HEK293T (cell line): ENCODE measurements at regions not wholly inside any gene's neighbourhood (a gene's known extent, or its start where the extent isn't known, plus 50 kb on each side); places are given as distances from the start of the nearest gene placed in this dataset.

Experiments used
- CTCF ChIA-PET: fragments of 350-600 bp; formaldehyde crosslinking; extraction: SDS; loops from one replicate; lab custom pipeline; 2021; ENCODE audit warnings: antibody characterized with exemption, inconsistent platforms; lab: Yijun Ruan, JAX
- POLR2A ChIA-PET: fragments of 350-600 bp; formaldehyde crosslinking; extraction: SDS; loops from one replicate; lab custom pipeline; 2020; ENCODE audit warnings: antibody characterized with exemption, inconsistent platforms; lab: Yijun Ruan, JAX
- DNase-seq: peaks from one replicate; pipeline ENCODE4 v3.0.0; 2012; ENCODE audit warnings: mixed read lengths; ENCODE audit errors: extremely low spot score
- ARNT ChIP-seq: fragments of 450-650 bp; IDR thresholded peaks from 2 replicates; pipeline ENCODE4 v1.6.1; 2017; ENCODE audit warnings: mild to moderate bottlenecking
- BHLHE40 ChIP-seq: fragments of 450-650 bp; IDR thresholded peaks from 2 replicates; pipeline ENCODE4 v1.6.1; 2016; ENCODE audit warnings: mild to moderate bottlenecking, moderate library complexity, borderline replicate concordance
- CTBP1 ChIP-seq: fragments of 450-650 bp; IDR thresholded peaks from 2 replicates; pipeline ENCODE4 v1.6.1; 2016; ENCODE audit warnings: borderline replicate concordance
- ELF4 ChIP-seq: fragments of 450-650 bp; IDR thresholded peaks from 2 replicates; pipeline ENCODE4 v1.6.1; 2017; ENCODE audit warnings: antibody characterized with exemption
- FOXA1 ChIP-seq: fragments of 450-650 bp; IDR thresholded peaks from 2 replicates; pipeline ENCODE4 v1.6.1; 2016; ENCODE audit warnings: mild to moderate bottlenecking
- FOXK2 ChIP-seq: fragments of 450-650 bp; IDR thresholded peaks from 2 replicates; pipeline ENCODE4 v1.6.1; 2016; ENCODE audit warnings: mild to moderate bottlenecking
- FOXM1 ChIP-seq: fragments of 450-650 bp; IDR thresholded peaks from 2 replicates; pipeline ENCODE4 v1.6.1; 2017; ENCODE audit warnings: mild to moderate bottlenecking, borderline replicate concordance
- HDGF ChIP-seq: fragments of 450-650 bp; IDR thresholded peaks from 2 replicates; pipeline ENCODE4 v1.6.1; 2017; ENCODE audit warnings: antibody characterized with exemption, borderline replicate concordance
- L3MBTL2 ChIP-seq: fragments of 450-650 bp; conservative IDR thresholded peaks from 2 replicates; pipeline ENCODE4 v1.6.1; 2016; ENCODE audit warnings: mild to moderate bottlenecking
- LEF1 ChIP-seq: fragments of 450-650 bp; IDR thresholded peaks from 2 replicates; pipeline ENCODE4 v1.6.1; 2017; ENCODE audit warnings: mild to moderate bottlenecking, borderline replicate concordance
- NFRKB ChIP-seq: fragments of 450-650 bp; IDR thresholded peaks from 2 replicates; pipeline ENCODE4 v1.6.1; 2016; ENCODE audit warnings: mild to moderate bottlenecking, moderate library complexity
- SP1 ChIP-seq: fragments of 450-650 bp; IDR thresholded peaks from 2 replicates; pipeline ENCODE4 v1.6.1; 2017
- SUZ12 ChIP-seq: fragments of 450-650 bp; IDR thresholded peaks from 2 replicates; pipeline ENCODE4 v1.6.1; 2016; ENCODE audit warnings: mild to moderate bottlenecking
- TARDBP ChIP-seq: fragments of 450-650 bp; IDR thresholded peaks from 2 replicates; pipeline ENCODE4 v1.6.1; 2016
- ZNF384 ChIP-seq: fragments of 450-650 bp; IDR thresholded peaks from 2 replicates; pipeline ENCODE4 v1.6.1; 2016
- TF ChIP-seq, protein P1 (sequence below): fragments of 450-650 bp; IDR thresholded peaks from 2 replicates; pipeline ENCODE4 v1.6.1; 2016

DNA sequence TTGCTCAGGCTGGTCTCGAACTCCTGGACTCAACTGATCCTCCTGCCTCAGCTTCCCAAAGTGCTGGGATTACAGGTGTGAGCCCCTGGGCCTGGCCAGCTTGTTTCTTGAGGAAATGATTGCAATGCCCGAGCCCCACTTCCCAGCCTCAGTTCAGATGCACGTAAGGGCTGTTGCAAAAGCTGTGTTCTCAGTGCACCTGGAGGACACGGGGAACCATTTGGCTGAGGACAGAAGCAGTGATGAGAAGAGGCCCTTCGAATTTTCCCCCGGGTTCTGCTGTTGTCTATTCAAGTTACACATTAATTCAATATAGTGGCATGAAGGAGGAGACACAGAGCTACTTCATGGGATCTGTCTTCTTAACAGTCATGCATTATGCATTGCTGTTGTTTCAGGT, 78.8 kb upstream of the WDR26 start:
- ChIA-PET CTCF (interaction anchor here (0.5 to 6.1 kb wide), 14 partner anchors 9 to 1471 kb away, joined by 3 to 60 read pairs (median 3); partner anchors contain the start of gene CNIH3), POLR2A (no interaction called here)
- DNase-seq, result no peak
- no peak for TF ChIP-seq TARDBP
- no peak for TF ChIP-seq SUZ12
- TF ChIP-seq FOXM1, result no peak
- no peak for TF ChIP-seq L3MBTL2
- no peak for TF ChIP-seq ARNT
- TF ChIP-seq BHLHE40, result no peak
- TF ChIP-seq LEF1, result no peak
- TF ChIP-seq HDGF, result no peak
- no peak for TF ChIP-seq ELF4
- no peak for TF ChIP-seq FOXA1

GRCh38 chr1:224513787-224514209, 79.2 kb upstream of the WDR26 start:
- DNase-seq, result peak; percentile 95
- POLR2A ChIA-PET, result no interaction called here
- no peak for TF ChIP-seq FOXA1
- no peak for TF ChIP-seq ARNT
- TF ChIP-seq CTBP1, result no peak
- no peak for TF ChIP-seq ELF4
- TF ChIP-seq, protein P1, sequence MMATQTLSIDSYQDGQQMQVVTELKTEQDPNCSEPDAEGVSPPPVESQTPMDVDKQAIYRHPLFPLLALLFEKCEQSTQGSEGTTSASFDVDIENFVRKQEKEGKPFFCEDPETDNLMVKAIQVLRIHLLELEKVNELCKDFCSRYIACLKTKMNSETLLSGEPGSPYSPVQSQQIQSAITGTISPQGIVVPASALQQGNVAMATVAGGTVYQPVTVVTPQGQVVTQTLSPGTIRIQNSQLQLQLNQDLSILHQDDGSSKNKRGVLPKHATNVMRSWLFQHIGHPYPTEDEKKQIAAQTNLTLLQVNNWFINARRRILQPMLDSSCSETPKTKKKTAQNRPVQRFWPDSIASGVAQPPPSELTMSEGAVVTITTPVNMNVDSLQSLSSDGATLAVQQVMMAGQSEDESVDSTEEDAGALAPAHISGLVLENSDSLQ, result peak; percentile 96
- TF ChIP-seq SUZ12, result no peak
- TF ChIP-seq LEF1, result no peak
- CTCF ChIA-PET, result interaction anchor here (0.6 to 6.1 kb wide), 14 partner anchors 8 to 1471 kb away, joined by 3 to 60 read pairs (median 3); partner anchors contain the start of gene CNIH3

- POLR2A ChIA-PET, result no interaction called here
- no peak for DNase-seq
- TF ChIP-seq FOXK2 (no peak), TARDBP (no peak), LEF1 (no peak), ZNF384 (no peak), HDGF (no peak), NFRKB (no peak), SP1 (no peak), FOXM1 (no peak), SUZ12 (no peak), BHLHE40 (no peak), ELF4 (no peak), ARNT (no peak), L3MBTL2 (no peak), CTBP1 (no peak), FOXA1 (no peak)
- TF ChIP-seq, protein P1, result no peak
- CTCF ChIA-PET, result interaction anchor here (0.6 to 6.1 kb wide), 3 partner anchors 8 to 405 kb away, joined by 6 to 60 read pairs (median 15); no protein-coding TSS in a partner anchor
Measured at GRCh38 chr1:224517171-224517570, 82.6 kb upstream of the WDR26 start.

GRCh38 chr1:224518528-224518927, 83.9 kb upstream of the WDR26 start:
- ChIA-PET CTCF (no interaction called here), POLR2A (no interaction called here)
- TF ChIP-seq TARDBP (no peak), NFRKB (no peak), FOXM1 (no peak), HDGF (no peak), LEF1 (no peak), BHLHE40 (no peak), FOXK2 (no peak), ZNF384 (no peak), FOXA1 (no peak), L3MBTL2 (no peak), ARNT (no peak)
- DNase-seq, result no peak

GRCh38 chr1:224519874-224520273, 85.3 kb upstream of the WDR26 start:
- DNase-seq, result no peak
- TF ChIP-seq ELF4 (no peak), TARDBP (no peak), FOXA1 (no peak), BHLHE40 (no peak), LEF1 (no peak), HDGF (no peak), L3MBTL2 (no peak), NFRKB (no peak)
- ChIA-PET POLR2A (no interaction called here), CTCF (interaction anchor here (0.7 kb wide), 1 partner anchor 375 kb away, joined by 3 read pairs; no protein-coding TSS in a partner anchor)

GRCh38 chr1:224520808-224521207, 86.2 kb upstream of the WDR26 start:
- CTCF ChIA-PET, result no interaction called here
- POLR2A ChIA-PET, result no interaction called here
- TF ChIP-seq ZNF384 (no peak), ARNT (no peak), FOXM1 (peak; percentile 33; the same call in 1 of the 2 replicates)
- DNase-seq, result no peak

DNA sequence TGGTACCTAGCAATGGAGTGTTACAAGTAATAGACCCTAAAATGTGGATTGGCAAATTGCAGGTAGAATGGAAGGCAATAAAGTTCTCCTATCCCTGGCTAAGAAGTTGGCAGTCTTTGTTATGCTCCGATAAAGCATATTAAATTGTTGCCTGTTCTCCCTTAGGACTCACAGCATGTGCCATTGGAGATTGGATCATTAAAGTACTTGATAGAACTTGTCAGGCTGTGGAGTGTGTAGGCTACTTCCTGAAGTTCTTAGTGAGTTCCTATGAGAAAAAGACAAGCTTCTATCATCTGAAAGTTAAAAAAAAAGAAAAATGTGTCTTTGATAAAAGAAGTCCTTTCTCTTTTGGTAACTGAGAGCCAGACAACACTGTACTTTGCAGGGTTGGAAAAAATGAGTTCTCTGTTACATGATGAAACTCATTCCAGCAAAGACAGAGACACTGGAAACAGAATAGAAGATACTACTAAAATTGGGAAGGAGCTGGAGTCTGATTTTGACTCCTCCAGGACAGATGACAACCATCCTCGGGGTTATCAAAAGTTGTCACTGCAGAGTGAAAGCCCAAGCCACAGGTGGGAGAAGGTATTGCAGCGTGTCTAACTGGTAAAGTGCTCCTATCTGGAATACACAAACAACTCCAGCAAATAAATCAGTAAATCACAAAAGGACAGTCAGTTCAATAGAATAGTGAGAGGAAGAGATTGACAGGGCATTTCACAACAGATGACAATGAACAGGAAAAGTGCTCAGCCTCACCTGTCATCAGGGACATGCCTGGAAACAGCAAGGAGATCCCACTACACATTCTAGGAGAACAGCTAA, 87.5 kb upstream of the WDR26 start:
- ChIA-PET POLR2A (no interaction called here), CTCF (interaction anchor here (1.1 kb wide), 1 partner anchor 13 kb away, joined by 5 read pairs; no protein-coding TSS in a partner anchor)
- DNase-seq, result no peak
- TF ChIP-seq LEF1 (no peak), NFRKB (no peak)
- TF ChIP-seq, protein P1, result peak; percentile 83
